GM12878 (cell line): ENCODE measurements at regions not wholly inside any gene's neighbourhood (a gene's known extent, or its start where the extent isn't known, plus 50 kb on each side); places are given as distances from the start of the nearest gene placed in this dataset.

Experiments
- ATAC-seq: fragments of 200-7000 bp; cut with Tn5 transposase; 3 replicates; pipeline ENCODE4 v1.9.1; 2020; ENCODE audit warnings: mild to moderate bottlenecking, moderate library complexity
- BruUV-seq: library from RNA; stranded (reverse); fragments of 400-500 nt; replicated peaks from 2 replicates; lab custom pipeline; 2021; lab: Mats Ljungman, UMichigan
- CTCF ChIA-PET: fragments of 300-600 bp; sonication (Branson Sonifier 250); formaldehyde crosslinking; extraction: SDS; loops from one replicate; lab custom pipeline; 2021; ENCODE audit warnings: inconsistent platforms; lab: Yijun Ruan, JAX
- POLR2A ChIA-PET: fragments of 350-600 bp; formaldehyde crosslinking; extraction: SDS; loops from one replicate; lab custom pipeline; 2021; ENCODE audit warnings: inconsistent platforms; lab: Charles Lee
- RAD21 ChIA-PET: fragments of 300-600 bp; sonication (Branson Sonifier 250); formaldehyde crosslinking; loops from one replicate; lab custom pipeline; 2023; ENCODE audit warnings: antibody characterized with exemption; ENCODE audit not compliant: unreplicated experiment; lab: Charles Lee
- SMC1A ChIA-PET: fragments of 300-600 bp; sonication (Branson Sonifier 250); formaldehyde crosslinking; loops from one replicate; lab custom pipeline; 2023; ENCODE audit not compliant: unreplicated experiment, uncharacterized antibody; lab: Charles Lee
- DNase-seq: peaks from one replicate; pipeline ENCODE4 v3.0.0-alpha.2; 2011; ENCODE audit warnings: low read depth, low spot score
- FAIRE-seq: peaks from 3 replicates; lab custom pipeline; 2011; peaks lifted over from hg19 to GRCh38; lab: Jason Lieb, UNC
- H2AFZ ChIP-seq: 2 replicates; pipeline ENCODE4 v1.6.0; 2011; ENCODE audit warnings: low read depth, low read length, control low read depth; ENCODE audit not compliant: control insufficient read depth
- H3K27ac ChIP-seq: 2 replicates; pipeline ENCODE4 v1.5.1; 2011; ENCODE audit warnings: control low read depth; ENCODE audit not compliant: control insufficient read depth, insufficient read depth
- H3K27me3 ChIP-seq, 2 experiments: replicated peaks in 1 of 2; 2 replicates each; pipeline versions ENCODE4 v1.6.0 to v1.6.1; 2011; ENCODE audit warnings: low read length in 1 of 2; ENCODE audit not compliant: control insufficient read depth in 2 of 2, insufficient read depth in 2 of 2
- H3K36me3 ChIP-seq, 2 experiments: 2 replicates each; pipeline ENCODE4 v1.5.1; 2011; ENCODE audit warnings: low read length in 1 of 2; ENCODE audit not compliant: control insufficient read depth in 2 of 2, insufficient read depth in 2 of 2
- H3K4me1 ChIP-seq: 2 replicates; pipeline ENCODE4 v1.6.1; 2011; ENCODE audit warnings: mild to moderate bottlenecking, low read length, moderate library complexity, mixed read lengths; ENCODE audit not compliant: control insufficient read depth, insufficient read depth
- H3K4me2 ChIP-seq: 2 replicates; pipeline ENCODE4 v1.6.0; 2011; ENCODE audit warnings: control low read depth; ENCODE audit not compliant: control insufficient read depth, insufficient read depth
- H3K4me3 ChIP-seq: fragments of 200-600 bp; sonication (generic); 2 replicates; pipeline ENCODE4 v1.5.1; 2016
- H3K79me2 ChIP-seq: 2 replicates; pipeline ENCODE4 v1.6.0; 2011; ENCODE audit warnings: low read length; ENCODE audit not compliant: control insufficient read depth, insufficient read depth
- H3K9ac ChIP-seq: 2 replicates; pipeline ENCODE4 v1.8.0; 2011; ENCODE audit warnings: low read length, control low read depth, mixed read lengths; ENCODE audit not compliant: control insufficient read depth, insufficient read depth
- H3K9me3 ChIP-seq: replicated peaks from 3 replicates; pipeline ENCODE4 v1.5.1; 2011; ENCODE audit warnings: mild to moderate bottlenecking, low read length; ENCODE audit not compliant: control insufficient read depth, insufficient read depth
- H4K20me1 ChIP-seq: 2 replicates; pipeline ENCODE4 v1.6.0; 2011; ENCODE audit not compliant: control insufficient read depth, insufficient read depth
- BHLHE40 ChIP-seq, 2 experiments: fragments of 450-650 bp in 1 of 2; IDR thresholded peaks; 2 replicates each; pipeline ENCODE4 v1.6.1; 2011 to 2017; ENCODE audit warnings: low read depth in 2 of 2, borderline replicate concordance in 1 of 2, improper control_type of control experiment in 1 of 2, low read length in 1 of 2, mild to moderate bottlenecking in 1 of 2
- E2F4 ChIP-seq: IDR thresholded peaks from 2 replicates; pipeline ENCODE4 v1.6.1; 2012; ENCODE audit warnings: low read depth, low read length, improper control_type of control experiment
- ESRRA ChIP-seq: IDR thresholded peaks from 2 replicates; pipeline ENCODE4 v1.6.1; 2012; ENCODE audit warnings: mild to moderate bottlenecking, low read length, improper control_type of control experiment
- FOS ChIP-seq: IDR thresholded peaks from 3 replicates; pipeline ENCODE4 v1.6.1; 2011; ENCODE audit warnings: borderline replicate concordance; ENCODE audit not compliant: insufficient read length; ENCODE audit errors: extremely low read depth
- HDAC2 ChIP-seq: fragments of 200-600 bp; sonication (generic); IDR thresholded peaks from 2 replicates; pipeline ENCODE4 v1.6.1; 2017
- IKZF2 ChIP-seq, 2 experiments: fragments of 450-650 bp; IDR thresholded peaks; 2 replicates each; pipeline ENCODE4 v1.6.1; 2017; ENCODE audit warnings: mild to moderate bottlenecking in 2 of 2, moderate library complexity in 2 of 2
- IRF3 ChIP-seq: fragments of 450-650 bp; IDR thresholded peaks from 2 replicates; pipeline ENCODE4 v1.6.1; 2014; ENCODE audit warnings: mild to moderate bottlenecking
- MEF2B ChIP-seq: fragments of 450-650 bp; IDR thresholded peaks from 2 replicates; pipeline ENCODE4 v1.6.1; 2018; ENCODE audit warnings: mild to moderate bottlenecking, moderate library complexity; ENCODE audit not compliant: partially characterized antibody, poor library complexity, severe bottlenecking
- MTA3 ChIP-seq: IDR thresholded peaks from 2 replicates; pipeline ENCODE4 v1.6.1; 2012; ENCODE audit warnings: low read length, inconsistent platforms, borderline replicate concordance
- NBN ChIP-seq: fragments of 450-650 bp; IDR thresholded peaks from 2 replicates; pipeline ENCODE4 v1.6.1; 2016
- NRF1 ChIP-seq: conservative IDR thresholded peaks from 2 replicates; pipeline ENCODE4 v1.6.1; 2011; ENCODE audit warnings: mild to moderate bottlenecking, low read depth, low read length, improper control_type of control experiment
- PML ChIP-seq: IDR thresholded peaks from 2 replicates; pipeline ENCODE4 v1.6.1; 2012; ENCODE audit warnings: low read length, inconsistent platforms
- POLR2A ChIP-seq: IDR thresholded peaks from 2 replicates; pipeline ENCODE4 v1.6.1; 2011; ENCODE audit warnings: low read depth, mild to moderate bottlenecking, low read length
- RAD21 ChIP-seq: IDR thresholded peaks from 2 replicates; pipeline ENCODE4 v1.6.1; 2011; ENCODE audit warnings: mild to moderate bottlenecking, low read depth, low read length, moderate library complexity; ENCODE audit not compliant: insufficient read depth
- REST ChIP-seq: IDR thresholded peaks from 2 replicates; pipeline ENCODE4 v1.6.1; 2012; ENCODE audit warnings: mild to moderate bottlenecking, low read depth, low read length
- SIN3A ChIP-seq: IDR thresholded peaks from 2 replicates; pipeline ENCODE4 v1.6.1; 2012; ENCODE audit warnings: low read depth, low read length, improper control_type of control experiment
- SUZ12 ChIP-seq: fragments of 200-600 bp; sonication (generic); IDR thresholded peaks from one replicate; pipeline ENCODE4 v1.6.1; 2018; ENCODE audit warnings: antibody characterized with exemption, mild to moderate bottlenecking; ENCODE audit not compliant: unreplicated experiment
- TBL1XR1 ChIP-seq: IDR thresholded peaks from 2 replicates; pipeline ENCODE4 v1.6.1; 2012; ENCODE audit warnings: low read depth, low read length, improper control_type of control experiment
- WRNIP1 ChIP-seq: IDR thresholded peaks from 2 replicates; pipeline ENCODE4 v1.6.1; 2011; ENCODE audit warnings: low read depth, low read length, improper control_type of control experiment, borderline replicate concordance
- WGBS: methylation state at CpG from one replicate; pipeline ENCODE4 v1.1.6; 2016; ENCODE audit warnings: low lambda C conversion rate; ENCODE audit not compliant: insufficient replicate concordance, insufficient coverage; ENCODE audit errors: missing lambda C conversion rate; 5-methylcytosine and 5-hydroxymethylcytosine counted together
- in situ Hi-C: fragments of 300-500 bp; cut with MboI; formaldehyde crosslinking; loops from 9 replicates; pipeline ENCODE4 v1.14.3; 2018; ENCODE audit warnings: mixed read lengths
- intact Hi-C: fragments of 100-400 bp; cut with micrococcal nuclease; formaldehyde crosslinking; loops from one replicate; pipeline ENCODE4 v1.14.2; 2022; ENCODE audit not compliant: unreplicated experiment

- ChIA-PET SMC1A (no interaction called here), POLR2A (no interaction called here), CTCF (no interaction called here)
- Histone ChIP-seq H3K9ac (no peak overlapping the region), H3K27ac (no peak overlapping the region), H3K4me2 (no peak overlapping the region), H3K9me3 (no peaks in the 10 kb centered on the region), H3K4me1 (no peaks in the 10 kb centered on the region), H3K36me3 (no peaks in the 10 kb centered on the region), H2AFZ (no peak overlapping the region), H3K27me3 (no peaks in the 10 kb centered on the region)
- FAIRE-seq (no peak), DNase-seq (no peak), ATAC-seq (no peak)
- no TSS peak for BruUV-seq
- in situ Hi-C loops, result no loop called here
- WGBS, result 2% methylated on average over 3 of the region's 3 CpGs
- TF ChIP-seq MEF2B (no peak), PML (no peak), BHLHE40 (IDR thresholded peaks at IDR 0.05; ENCODE audit: borderline replicate concordance in 1 of 2, low read depth in 2 of 2, low read length in 1 of 2) (no peak), NBN (no peak), E2F4 (no peak), REST (no peak), ESRRA (no peak), SUZ12 (no peak), RAD21 (no peak), NRF1 (no peak), SIN3A (no peak), HDAC2 (no peak), WRNIP1 (no peak), IKZF2 (IDR thresholded peaks at IDR 0.05) (no peak), MTA3 (no peak), POLR2A (no peak), TBL1XR1 (no peak), IRF3 (no peak), FOS (no peak)
- TF ChIP-seq, all 136 proteins: peak for 0
- Histone ChIP-seq H3K79me2 (no peaks in the 10 kb centered on the region), H4K20me1 (no peaks in the 10 kb centered on the region), H3K4me3 (no peak overlapping the region)
- RAD21 ChIA-PET, result no interaction called here
- intact Hi-C loops, result no loop called here
These were observed 280.9 kb upstream of the CYLC2 start for GRCh38 chr9:102714184-102714583.
